ENCODE measurements at regions not wholly inside any gene's neighbourhood (a gene's known extent, or its start where the extent isn't known, plus 50 kb on each side); places are given as distances from the start of the nearest gene placed in this dataset.

- TF ChIP-seq, protein P1, sequence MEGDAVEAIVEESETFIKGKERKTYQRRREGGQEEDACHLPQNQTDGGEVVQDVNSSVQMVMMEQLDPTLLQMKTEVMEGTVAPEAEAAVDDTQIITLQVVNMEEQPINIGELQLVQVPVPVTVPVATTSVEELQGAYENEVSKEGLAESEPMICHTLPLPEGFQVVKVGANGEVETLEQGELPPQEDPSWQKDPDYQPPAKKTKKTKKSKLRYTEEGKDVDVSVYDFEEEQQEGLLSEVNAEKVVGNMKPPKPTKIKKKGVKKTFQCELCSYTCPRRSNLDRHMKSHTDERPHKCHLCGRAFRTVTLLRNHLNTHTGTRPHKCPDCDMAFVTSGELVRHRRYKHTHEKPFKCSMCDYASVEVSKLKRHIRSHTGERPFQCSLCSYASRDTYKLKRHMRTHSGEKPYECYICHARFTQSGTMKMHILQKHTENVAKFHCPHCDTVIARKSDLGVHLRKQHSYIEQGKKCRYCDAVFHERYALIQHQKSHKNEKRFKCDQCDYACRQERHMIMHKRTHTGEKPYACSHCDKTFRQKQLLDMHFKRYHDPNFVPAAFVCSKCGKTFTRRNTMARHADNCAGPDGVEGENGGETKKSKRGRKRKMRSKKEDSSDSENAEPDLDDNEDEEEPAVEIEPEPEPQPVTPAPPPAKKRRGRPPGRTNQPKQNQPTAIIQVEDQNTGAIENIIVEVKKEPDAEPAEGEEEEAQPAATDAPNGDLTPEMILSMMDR (conservative IDR thresholded peaks at IDR 0.05 in 1 of 2, IDR thresholded peaks at IDR 0.05 in 1 of 2; ENCODE audit: extremely low read depth in 1 of 2, insufficient read depth in 1 of 2, low read depth in 1 of 2, low read length in 2 of 2), result peak; percentile 27 to 63
- TF ChIP-seq EZH2 (IDR thresholded peaks at IDR 0.05; ENCODE audit: borderline replicate concordance, low read length), result no peak
These were observed 406.9 kb upstream of the ACTBL2 start for GRCh38 chr5:57889558-57889957.
